Skin epidermis (tissue), 12 donors: ENCODE measurements at regions not wholly inside any gene's neighbourhood (a gene's known extent, or its start where the extent isn't known, plus 50 kb on each side); places are given as distances from the start of the nearest gene placed in this dataset.
"Not testable (repeated sequence)": the region's sequence is repeated elsewhere in the genome, so short reads cannot be mapped to it uniquely, and the experiment has no call there.

ENCODE experiments used
- H3K27ac ChIP-seq, 21 experiments: fragments of 200-600 bp; sonication (generic) in 11 of 21; one replicate each; pipeline ENCODE4 v1.5.0; 2020; ENCODE audit warnings: mild to moderate bottlenecking in 3 of 21, inconsistent platforms in 2 of 21, moderate library complexity in 2 of 21
- H3K4me3 ChIP-seq, 7 experiments: fragments of 200-600 bp; sonication (generic) in 2 of 7; one replicate each; pipeline ENCODE4 v1.5.0; 2020; ENCODE audit warnings: inconsistent platforms in 2 of 7, mild to moderate bottlenecking in 2 of 7, moderate library complexity in 1 of 7

DNA sequence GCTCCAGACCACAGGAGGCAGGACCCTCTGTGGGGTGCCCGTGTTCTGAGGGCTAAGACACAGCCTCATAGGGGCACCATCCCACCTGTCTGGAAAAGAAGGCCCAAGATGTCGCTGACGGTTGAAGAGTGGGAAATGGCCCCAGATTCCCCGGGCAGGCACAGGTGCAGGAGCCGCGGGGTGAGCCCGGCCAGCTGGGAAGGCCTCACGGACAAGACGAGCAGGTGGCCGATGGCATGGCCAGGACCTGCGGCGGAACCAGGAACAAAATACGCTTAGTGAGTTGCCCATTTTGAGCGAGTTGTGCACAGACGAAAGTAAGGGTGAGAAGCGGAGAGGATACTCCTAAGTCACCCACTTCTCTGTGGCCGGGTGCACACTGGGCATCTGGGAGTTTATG, 1625.3 kb upstream of the GOT2 start:
- not testable (repeated sequence) for H3K27ac ChIP-seq, H3K4me3 ChIP-seq

DNA sequence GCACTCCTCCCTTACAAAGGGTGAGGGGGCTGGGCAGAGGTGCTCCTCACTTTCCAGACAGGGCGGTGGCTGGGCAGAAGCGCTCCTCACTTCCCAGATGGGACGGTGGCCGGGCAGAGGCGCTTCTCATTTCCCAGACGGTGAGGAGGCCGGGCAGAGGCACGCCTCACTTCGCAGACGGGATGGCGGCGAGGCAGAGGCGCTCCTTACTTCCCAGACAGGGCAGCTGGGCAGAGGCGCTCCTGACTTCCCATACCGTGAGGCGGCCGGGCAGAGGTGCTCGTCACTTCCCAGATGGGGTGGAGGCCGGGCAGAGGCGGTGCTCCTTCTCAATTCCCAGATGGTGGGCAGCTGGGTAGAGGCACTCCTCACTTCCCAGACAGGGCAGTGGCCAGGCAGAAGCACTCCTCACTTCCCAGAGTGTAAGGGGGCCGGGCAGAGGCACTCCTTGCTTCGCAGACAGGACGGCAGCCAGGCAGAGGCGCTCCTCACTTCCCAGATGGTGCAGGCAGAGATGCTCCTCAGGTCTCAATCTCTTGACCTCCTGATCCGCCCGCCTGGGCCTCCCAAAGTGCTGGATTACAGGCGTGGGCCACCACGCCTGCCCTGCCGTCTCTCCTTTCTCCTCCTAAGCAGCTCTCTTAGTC, 1623.9 kb upstream of the GOT2 start:
- H3K27ac ChIP-seq, H3K4me3 ChIP-seq: not testable (repeated sequence)

DNA sequence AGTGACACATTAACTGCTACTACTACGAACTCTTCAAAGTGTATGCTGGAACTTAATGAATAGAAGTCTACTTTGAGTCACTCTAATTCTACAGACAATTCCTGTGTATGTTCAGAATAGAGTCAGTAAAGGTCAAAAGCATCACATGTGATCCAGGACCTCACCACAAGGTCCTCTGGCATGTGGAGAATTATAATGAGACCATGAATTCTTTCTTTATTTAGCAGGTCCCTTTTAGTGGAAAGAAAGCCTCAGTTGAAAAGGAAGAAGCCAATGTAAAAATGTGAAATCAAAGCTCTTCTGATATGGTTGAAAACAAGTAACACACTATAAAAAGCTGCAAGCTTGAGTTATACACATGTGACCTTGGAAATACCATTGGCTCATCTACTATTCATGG, 1612.1 kb upstream of the GOT2 start:
- Histone ChIP-seq H3K4me3 (no peak overlapping the region), H3K27ac (no peak overlapping the region)

DNA sequence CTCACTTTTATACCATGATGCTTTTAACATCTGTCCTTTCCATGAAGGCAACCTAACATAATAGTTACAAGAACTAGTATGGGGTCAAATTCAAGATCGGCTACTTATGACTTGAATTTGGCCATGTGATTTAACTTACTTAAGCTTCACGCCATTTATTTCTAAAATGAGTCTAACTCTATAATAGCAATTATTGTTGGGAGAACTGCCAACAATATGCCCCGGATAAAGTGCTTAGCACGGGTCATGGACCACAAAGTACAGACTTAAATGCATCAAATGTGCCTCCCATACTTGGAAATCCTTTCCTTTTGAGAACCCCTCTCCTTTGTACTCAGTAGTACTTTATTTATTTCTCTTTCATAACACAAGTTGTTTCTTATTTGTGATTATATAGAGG, 1603.6 kb upstream of the GOT2 start:
- no peak overlapping the region for H3K27ac ChIP-seq
- no peak overlapping the region for H3K4me3 ChIP-seq

DNA sequence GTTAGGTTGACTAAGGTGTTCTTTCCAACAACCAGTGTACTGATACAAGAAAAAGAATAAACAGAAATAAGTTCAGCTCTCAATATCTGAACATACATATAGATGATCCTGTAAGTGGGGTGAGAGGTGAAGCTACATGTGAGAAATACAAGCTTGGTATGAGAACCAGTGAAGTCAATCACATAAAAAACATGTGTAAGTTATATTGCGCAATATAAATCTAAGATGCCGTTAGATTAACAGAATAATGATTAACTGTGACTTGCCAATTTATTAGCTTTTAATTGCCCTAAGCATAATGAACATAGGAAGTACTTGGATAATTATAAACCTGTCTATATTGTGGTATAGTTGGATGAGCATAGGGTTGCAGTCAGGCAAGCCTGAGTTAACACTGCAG, 1597.1 kb upstream of the GOT2 start:
- Histone ChIP-seq H3K27ac (no peak overlapping the region), H3K4me3 (no peak overlapping the region)

DNA sequence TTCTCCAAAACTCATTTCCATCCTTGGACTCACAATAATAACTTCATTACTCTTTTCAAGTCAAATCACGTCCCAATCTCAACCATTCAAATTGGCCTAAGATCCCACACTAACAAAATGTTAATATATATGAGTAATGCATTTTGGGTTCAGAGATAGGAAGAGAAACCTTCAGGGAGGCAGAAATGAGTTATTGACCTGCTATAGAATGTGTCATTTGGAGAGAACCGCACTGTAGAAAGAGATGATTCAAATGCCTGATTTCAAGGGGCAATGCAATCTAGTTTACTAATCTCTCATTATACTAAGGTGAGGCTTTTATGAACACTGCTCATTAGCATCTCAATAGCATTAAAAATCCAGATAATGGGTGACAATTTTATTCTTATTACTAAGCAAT, 1595.0 kb upstream of the GOT2 start:
- Histone ChIP-seq H3K27ac (no peak overlapping the region), H3K4me3 (no peak overlapping the region)

DNA sequence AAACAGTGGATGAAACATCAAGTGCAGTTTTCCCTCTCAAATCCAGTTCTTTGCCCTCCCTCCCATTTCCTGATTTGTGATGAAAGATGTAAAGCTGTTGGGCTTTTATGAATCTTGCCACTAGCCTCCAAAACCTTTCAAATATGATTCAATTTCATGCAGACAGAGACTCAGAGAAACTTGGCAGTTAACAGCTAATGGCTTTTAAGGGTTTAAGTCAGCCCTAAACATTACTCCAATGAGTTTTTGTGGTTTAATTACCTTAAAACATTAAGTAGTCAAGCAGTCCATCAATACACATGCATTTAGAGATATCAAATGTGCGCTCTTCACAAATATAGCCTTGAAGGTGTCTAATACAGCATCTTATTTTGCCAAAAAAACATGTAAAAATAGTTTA, 1594.0 kb upstream of the GOT2 start:
- H3K4me3 ChIP-seq, result no peak overlapping the region

DNA sequence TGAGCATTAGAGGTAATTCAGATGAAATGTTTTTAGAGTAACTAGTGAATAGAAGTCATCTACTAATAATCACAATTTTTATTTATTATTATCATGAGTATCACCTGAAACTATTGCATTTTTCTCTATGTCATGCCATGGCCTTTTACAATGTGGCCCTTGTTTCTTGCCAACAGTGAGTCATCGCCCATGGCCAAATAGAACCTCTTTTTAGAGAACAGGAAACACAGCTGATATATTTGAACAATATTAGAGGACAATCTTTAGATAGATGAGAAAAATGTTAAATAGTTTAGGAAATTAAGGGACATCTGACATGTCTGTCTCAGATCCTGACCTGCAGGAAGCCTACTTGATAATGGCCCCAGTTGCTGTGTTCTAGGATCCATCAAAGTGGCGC, 1584.4 kb upstream of the GOT2 start:
- H3K27ac ChIP-seq, result no peak overlapping the region
- H3K4me3 ChIP-seq, result no peak overlapping the region

More for the DNA sequence above, 1594.0 kb upstream of the GOT2 start:
- no peak overlapping the region for H3K27ac ChIP-seq

DNA sequence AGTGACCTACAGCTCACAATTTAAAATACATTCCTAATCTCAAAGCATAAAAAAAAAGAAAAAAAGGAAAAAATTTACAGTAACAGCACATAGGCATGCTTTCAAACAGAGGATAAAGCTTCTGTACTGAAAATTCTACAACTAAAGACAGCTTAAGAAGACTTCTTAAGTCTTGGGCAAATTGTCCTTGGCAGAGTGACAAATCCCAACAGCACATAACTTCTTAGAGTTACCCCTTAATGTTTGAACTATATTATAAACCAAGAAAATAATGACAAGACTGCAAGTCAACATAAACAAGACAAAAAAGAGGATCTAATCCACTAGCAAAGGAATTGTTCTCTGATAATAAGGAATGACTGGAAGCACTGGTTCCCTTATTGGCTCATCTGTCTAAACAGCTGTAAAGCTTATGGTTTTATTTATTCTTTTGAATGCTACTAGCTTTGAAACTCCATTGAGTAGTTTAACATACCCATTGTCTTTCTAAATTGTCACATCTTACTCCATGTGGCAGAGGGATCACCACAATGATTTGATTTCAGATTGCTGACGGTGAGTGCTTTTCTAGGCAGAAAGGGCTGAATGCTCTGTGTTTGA, 1576.8 kb upstream of the GOT2 start:
- no peak overlapping the region for H3K27ac ChIP-seq
- no peak overlapping the region for H3K4me3 ChIP-seq

DNA sequence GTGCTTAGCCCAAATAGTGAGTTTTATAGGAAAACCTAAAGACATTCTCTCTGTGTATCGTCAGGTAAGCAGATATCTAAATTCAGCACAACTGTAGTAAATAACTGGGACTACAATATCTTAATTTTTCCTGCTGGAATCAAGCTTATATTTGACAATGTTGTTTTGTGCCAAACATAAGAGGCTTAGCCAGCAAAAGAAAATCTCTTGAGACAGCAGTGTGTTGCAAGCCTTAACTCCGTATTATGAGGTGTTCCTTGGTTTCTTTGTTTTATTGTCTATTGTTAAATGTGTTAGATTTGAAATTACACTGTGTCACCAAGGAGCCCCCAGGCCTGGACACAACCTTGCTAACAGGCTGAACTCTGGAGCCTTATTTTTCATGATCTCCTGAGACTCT, 1570.6 kb upstream of the GOT2 start:
- Histone ChIP-seq H3K27ac (no peak overlapping the region), H3K4me3 (no peak overlapping the region)

DNA sequence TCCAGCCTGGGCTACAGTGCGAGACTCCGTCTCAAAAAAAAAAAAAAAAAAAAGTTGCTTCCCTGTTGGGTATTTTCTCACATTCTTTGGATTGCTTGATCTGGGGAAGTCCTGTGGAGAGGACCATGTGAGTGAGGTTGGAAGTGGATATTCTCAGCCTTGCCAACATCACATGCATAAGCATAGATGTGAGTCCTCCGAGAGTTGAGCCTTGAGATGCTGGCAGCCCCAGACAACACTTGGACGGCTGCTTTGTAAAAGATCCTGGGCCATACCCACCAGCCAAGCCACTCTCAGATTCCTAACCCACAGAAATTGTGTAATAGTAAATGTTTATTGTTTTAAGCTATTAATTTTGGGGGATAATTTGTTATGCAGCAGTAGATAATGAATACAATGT, 1570.0 kb upstream of the GOT2 start:
- H3K27ac ChIP-seq, result no peak overlapping the region

DNA sequence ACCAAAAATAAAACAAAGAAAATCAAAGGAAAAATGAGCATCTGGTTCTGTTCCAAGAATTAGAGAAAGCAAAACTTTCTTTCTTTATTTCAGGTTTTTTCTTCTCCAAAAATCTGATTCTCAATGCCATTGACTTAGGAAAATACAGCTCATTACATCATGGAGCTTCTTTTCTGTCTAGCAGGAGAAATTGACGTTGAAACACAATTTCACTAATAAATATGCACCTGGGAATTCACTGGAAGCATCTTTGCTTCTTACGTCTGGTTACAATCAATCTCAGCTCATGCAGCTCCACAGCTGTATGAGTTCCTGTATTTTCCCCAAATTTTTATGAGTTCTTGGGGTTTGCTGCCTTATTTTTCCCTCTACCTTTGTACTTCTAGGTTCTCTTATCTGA, 1568.6 kb upstream of the GOT2 start:
- no peak overlapping the region for H3K4me3 ChIP-seq
- H3K27ac ChIP-seq, result no peak overlapping the region

More for the DNA sequence above, 1570.0 kb upstream of the GOT2 start:
- H3K4me3 ChIP-seq, result no peak overlapping the region

DNA sequence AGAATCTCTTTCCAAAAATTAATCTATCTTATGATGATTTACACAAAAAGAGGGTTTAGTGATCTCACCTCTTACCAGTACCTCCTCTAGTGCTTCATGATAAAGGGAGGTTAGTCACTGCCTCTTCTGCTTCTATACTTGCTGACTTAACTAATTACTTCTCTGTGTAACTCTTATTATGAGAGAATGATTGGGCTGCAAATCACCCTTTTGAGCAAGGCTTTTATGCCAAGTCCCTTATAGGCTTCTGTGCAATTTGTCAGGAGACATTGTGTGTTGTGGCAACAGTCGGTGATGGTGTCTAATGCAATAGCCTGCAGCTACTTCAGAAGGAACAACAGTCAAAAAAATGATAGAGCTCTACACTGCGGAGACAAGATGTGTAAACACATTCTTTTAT, 1568.1 kb upstream of the GOT2 start:
- Histone ChIP-seq H3K4me3 (no peak overlapping the region), H3K27ac (no peak overlapping the region)

DNA sequence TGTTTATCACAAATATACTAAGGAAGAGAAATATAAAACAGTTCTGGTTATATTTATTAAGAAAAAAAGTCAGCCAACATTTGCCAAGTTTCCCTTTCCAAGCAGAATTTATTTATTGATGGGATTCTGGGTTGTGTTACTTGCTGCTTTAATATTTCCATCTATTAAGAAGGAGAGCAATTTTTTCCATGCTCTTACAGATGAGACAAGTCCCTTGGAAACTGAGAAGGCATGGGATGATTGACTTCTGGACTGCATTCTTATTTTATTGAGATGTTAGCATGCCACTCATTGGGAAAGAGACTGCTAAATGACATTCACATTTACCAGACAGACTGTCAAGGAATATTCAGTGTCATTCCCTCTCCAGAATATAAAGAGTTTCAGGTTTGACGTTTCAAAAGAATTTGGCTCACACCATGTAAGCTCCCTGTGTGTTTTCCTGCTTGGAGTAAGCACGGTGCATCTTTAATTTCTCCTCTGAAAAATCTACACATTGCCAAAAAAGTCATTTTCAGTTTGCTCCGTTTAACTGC, 1565.2 kb upstream of the GOT2 start:
- H3K27ac ChIP-seq, result no peak overlapping the region
- no peak overlapping the region for H3K4me3 ChIP-seq

DNA sequence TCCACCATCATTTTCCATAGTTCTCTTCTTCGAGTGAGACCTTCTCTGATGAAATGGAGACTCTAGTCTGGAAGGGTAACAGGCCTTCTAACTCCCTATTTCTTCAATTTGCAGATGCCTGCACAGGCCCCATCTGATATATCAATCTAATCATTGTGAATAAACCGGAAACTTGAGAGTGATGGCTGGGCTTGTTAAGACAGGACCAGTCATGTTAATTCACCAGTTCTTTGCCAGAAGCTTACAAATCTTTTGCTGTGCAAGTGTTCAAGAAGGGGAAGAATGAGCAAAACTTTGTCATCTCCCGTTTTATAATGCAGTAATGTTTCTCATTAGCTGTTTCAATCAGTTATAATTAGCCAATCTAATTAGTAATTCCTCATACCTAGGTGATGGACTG, 1561.3 kb upstream of the GOT2 start:
- H3K4me3 ChIP-seq, result no peak overlapping the region
- no peak overlapping the region for H3K27ac ChIP-seq

DNA sequence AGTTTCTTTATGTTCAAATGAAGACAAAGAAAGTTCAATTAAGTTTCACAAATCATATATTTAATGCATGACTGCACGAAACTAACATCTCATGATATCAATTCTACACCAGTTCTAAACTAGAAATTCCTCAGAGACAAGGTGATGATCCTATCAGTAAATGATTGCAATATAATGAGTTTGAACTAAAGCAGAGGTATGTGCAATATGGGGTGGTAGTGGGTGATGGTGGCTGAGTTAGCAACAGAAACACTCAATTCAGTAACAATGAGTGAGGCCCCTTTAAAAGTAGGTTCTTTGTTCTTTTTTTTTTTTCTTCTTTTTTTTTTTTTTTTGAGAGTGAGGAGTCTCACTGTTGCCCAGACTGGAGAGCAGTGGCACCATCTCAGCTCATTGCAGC, 1551.7 kb upstream of the GOT2 start:
- Histone ChIP-seq H3K27ac (no peak overlapping the region), H3K4me3 (no peak overlapping the region)

DNA sequence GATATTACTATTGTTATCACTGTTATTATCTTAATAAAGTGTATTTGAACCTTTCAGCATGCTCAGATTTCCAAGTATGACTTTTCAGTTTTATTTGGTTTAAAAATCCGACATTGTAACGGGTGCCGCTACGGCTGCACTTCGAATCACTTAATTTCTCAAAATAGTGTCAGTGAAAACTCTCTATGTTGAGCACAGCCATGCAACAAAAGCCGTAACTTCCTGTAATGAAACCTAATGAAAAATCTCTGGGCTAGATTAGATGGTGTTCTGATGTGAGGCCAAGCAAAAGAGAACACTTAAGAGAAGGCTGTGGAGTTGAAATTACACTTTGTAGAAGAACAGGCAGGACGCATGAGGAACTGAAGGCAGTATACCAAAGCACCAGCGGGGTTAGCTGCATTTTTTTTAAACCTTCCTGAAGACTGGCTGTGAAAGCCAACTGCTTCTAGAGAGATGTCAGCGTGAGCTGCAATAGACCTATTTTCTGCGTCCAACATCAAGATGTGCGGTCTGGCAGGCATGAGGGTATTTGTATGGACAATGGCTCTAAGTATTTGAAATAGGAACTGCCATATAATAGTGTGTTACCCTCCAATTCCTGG, 1545.0 kb upstream of the GOT2 start:
- H3K27ac ChIP-seq, result no peak overlapping the region

DNA sequence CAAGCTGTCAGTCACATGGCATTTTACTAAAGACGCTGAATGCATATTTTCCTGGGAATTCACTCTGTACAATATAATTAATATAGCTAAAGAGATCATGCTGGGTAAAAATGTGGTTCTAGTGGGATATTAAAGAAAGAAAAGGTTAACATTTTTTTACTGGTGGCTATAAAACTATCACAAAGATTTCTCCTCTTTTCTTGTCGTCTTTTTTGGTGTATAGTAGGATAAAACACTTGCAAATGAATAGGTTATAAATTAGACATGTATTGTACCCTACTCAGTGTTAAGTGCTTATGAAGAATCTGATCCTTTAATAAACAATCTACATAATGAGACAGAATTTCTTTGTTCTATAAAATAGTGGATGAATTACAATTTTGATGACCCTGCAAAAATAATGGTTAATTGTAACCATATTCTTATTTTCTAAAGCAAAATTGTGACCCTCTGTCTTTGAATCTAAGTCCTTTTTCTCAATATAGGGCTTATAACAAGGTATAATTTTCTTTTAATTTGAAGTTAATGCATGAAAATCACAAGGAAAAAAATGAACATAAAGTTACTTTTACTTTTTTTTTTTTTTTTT, 1540.4 kb upstream of the GOT2 start:
- Histone ChIP-seq H3K27ac (no peak overlapping the region), H3K4me3 (no peak overlapping the region)

More for the DNA sequence above, 1545.0 kb upstream of the GOT2 start:
- H3K4me3 ChIP-seq, result no peak overlapping the region

DNA sequence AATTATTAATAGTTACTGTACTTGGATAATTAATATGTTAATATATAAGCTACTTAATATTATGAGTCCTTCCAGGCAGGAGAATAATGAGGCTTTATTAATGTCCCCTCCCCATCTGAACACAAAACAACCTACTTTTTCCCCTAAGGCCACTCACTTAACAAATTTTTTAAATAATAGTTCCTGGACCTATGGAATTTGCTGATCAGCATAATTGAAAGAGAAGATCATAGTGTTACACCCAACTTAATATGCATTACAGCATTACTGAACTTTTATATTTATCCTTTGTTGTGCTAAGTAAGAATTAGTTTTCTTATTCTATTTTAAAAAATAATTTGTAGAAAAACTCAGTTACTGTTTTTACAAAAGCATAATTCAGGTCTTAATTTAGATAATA, 1537.7 kb upstream of the GOT2 start:
- H3K27ac ChIP-seq, result no peak overlapping the region
- no peak overlapping the region for H3K4me3 ChIP-seq

DNA sequence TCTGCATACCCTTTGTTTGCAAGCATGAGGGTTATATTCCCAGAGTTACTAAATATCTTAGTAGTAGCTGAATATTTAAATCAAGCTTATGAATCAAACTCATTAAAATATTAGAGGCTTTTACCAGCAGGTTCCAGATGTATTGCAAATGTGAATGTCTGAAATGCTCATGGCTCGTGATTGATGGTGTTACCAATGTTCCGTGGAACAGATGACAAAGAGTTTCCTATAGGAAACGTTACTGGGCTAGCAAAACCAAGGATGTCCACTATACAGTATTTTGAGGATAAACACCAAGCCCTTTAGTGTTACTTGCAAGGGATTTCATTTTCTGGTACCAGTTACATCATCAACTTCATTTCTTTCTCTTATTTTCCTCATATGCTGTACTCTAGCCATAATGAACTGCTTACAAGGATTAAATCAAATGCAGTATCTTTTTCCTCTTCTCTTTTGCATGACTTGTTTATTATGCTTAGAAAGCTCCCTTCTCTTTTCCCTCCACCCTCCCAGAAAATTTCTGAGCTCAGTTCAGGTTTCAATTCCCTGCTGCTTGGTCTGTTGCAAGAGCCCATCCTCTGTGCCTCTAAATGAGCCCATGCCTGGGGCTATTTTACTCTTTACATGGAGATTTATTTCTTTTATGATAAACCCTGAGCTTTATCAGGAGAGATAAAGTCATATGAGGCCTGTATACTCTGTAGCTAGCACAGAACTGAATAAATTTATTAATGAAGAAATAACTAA, 1537.1 kb upstream of the GOT2 start:
- no peak overlapping the region for H3K27ac ChIP-seq
- no peak overlapping the region for H3K4me3 ChIP-seq
